Kidney epithelial cell (primary cell): ENCODE measurements at regions not wholly inside any gene's neighbourhood (a gene's known extent, or its start where the extent isn't known, plus 50 kb on each side); places are given as distances from the start of the nearest gene placed in this dataset.

ENCODE experiments used
- DNase-seq: peaks from one replicate; pipeline ENCODE4 v3.0.0-alpha.2; 2010; ENCODE audit warnings: low read depth
- H3K27me3 ChIP-seq: 2 replicates; pipeline ENCODE4 v1.6.0; 2011; ENCODE audit warnings: low read length; ENCODE audit not compliant: control insufficient read depth, insufficient read depth
- H3K36me3 ChIP-seq: 2 replicates; pipeline ENCODE4 v1.5.1; 2011; ENCODE audit warnings: low read length; ENCODE audit not compliant: control insufficient read depth, insufficient read depth
- H3K4me3 ChIP-seq: 2 replicates; pipeline ENCODE4 v1.5.1; 2011; ENCODE audit warnings: low read depth, mild to moderate bottlenecking, control low read depth, low read length
- CTCF ChIP-seq: IDR thresholded peaks from 2 replicates; pipeline ENCODE4 v1.5.1; 2011; ENCODE audit warnings: mild to moderate bottlenecking, moderate library complexity, low read length, control low read depth, inconsistent platforms; ENCODE audit not compliant: insufficient read depth, poor library complexity, severe bottlenecking

- Histone ChIP-seq H3K36me3 (no peaks in the 10 kb centered on the region), H3K27me3 (no peaks in the 10 kb centered on the region), H3K4me3 (no peak overlapping the region)
- no peak for DNase-seq
- no peak for TF ChIP-seq CTCF
Measured at GRCh38 chr14:53880761-53881160, 75.9 kb downstream of the BMP4 start.

- no peak overlapping the region for H3K4me3 ChIP-seq
- no peak for TF ChIP-seq CTCF
- no peak for DNase-seq
- H3K27me3 ChIP-seq: no peaks in the 10 kb centered on the region
- no peaks in the 10 kb centered on the region for H3K36me3 ChIP-seq
Measured at GRCh38 chr14:53879747-53880146, 76.9 kb downstream of the BMP4 start.

- no peak for DNase-seq
- H3K27me3 ChIP-seq: no peaks in the 10 kb centered on the region
- H3K4me3 ChIP-seq: no peak overlapping the region
- no peaks in the 10 kb centered on the region for H3K36me3 ChIP-seq
- no peak for TF ChIP-seq CTCF
Measured at GRCh38 chr14:53879022-53879686, 77.5 kb downstream of the BMP4 start.

- Histone ChIP-seq H3K27me3 (no peaks in the 10 kb centered on the region), H3K4me3 (no peak overlapping the region), H3K36me3 (no peaks in the 10 kb centered on the region)
- no peak for TF ChIP-seq CTCF
- DNase-seq: no peak
Measured at GRCh38 chr14:53875324-53875897, 81.2 kb downstream of the BMP4 start.

GRCh38 chr14:53874704-53875103 lies 81.9 kb downstream of the BMP4 start:
- TF ChIP-seq CTCF: no peak
- Histone ChIP-seq H3K36me3 (no peaks in the 10 kb centered on the region), H3K4me3 (no peak overlapping the region), H3K27me3 (no peaks in the 10 kb centered on the region)
- no peak for DNase-seq

- no peaks in the 10 kb centered on the region for H3K36me3 ChIP-seq
- no peak for DNase-seq
- no peak for TF ChIP-seq CTCF
- H3K4me3 ChIP-seq: no peak overlapping the region
- no peaks in the 10 kb centered on the region for H3K27me3 ChIP-seq
Measured at GRCh38 chr14:53872681-53873089, 83.9 kb downstream of the BMP4 start.
